ENCODE measurements at regions not wholly inside any gene's neighbourhood (a gene's known extent, or its start where the extent isn't known, plus 50 kb on each side); places are given as distances from the start of the nearest gene placed in this dataset.

GRCh38 chr3:71881041-71881440, 96.1 kb upstream of the PROK2 start:
- DNase-seq (ENCODE audit: insufficient read length, low spot score) = no peak
- TF ChIP-seq POU2F2 (IDR thresholded peaks at IDR 0.05; ENCODE audit: low read depth, low read length) (no peak), SPI1 (IDR thresholded peaks at IDR 0.05; ENCODE audit: low read depth, low read length) (no peak), POLR2AphosphoS5 (IDR thresholded peaks at IDR 0.05; ENCODE audit: low read depth, low read length) (no peak), POLR2A (IDR thresholded peaks at IDR 0.05; ENCODE audit: low read depth, low read length) (no peak), PAX5 (IDR thresholded peaks at IDR 0.05; ENCODE audit: insufficient read depth, low read length, severe bottlenecking) (no peak), TAF1 (IDR thresholded peaks at IDR 0.05; ENCODE audit: low read depth, low read length) (no peak)
- FAIRE-seq = no peak

GRCh38 chr3:71879089-71879488, 94.1 kb upstream of the PROK2 start:
- FAIRE-seq (no peak), DNase-seq (ENCODE audit: insufficient read length, low spot score) (no peak)
- TF ChIP-seq PAX5 (IDR thresholded peaks at IDR 0.05; ENCODE audit: insufficient read depth, low read length, severe bottlenecking) (no peak), POLR2A (IDR thresholded peaks at IDR 0.05; ENCODE audit: low read depth, low read length) (no peak), SPI1 (IDR thresholded peaks at IDR 0.05; ENCODE audit: low read depth, low read length) (no peak), TAF1 (IDR thresholded peaks at IDR 0.05; ENCODE audit: low read depth, low read length) (no peak), POU2F2 (IDR thresholded peaks at IDR 0.05; ENCODE audit: low read depth, low read length) (no peak), POLR2AphosphoS5 (IDR thresholded peaks at IDR 0.05; ENCODE audit: low read depth, low read length) (no peak)

GRCh38 chr3:71876135-71877105, 91.5 kb upstream of the PROK2 start:
- no peak for FAIRE-seq
- DNase-seq (ENCODE audit: insufficient read length, low spot score) = no peak
- TF ChIP-seq POU2F2 (IDR thresholded peaks at IDR 0.05; ENCODE audit: low read depth, low read length) = no peak
- TF ChIP-seq SPI1 (IDR thresholded peaks at IDR 0.05; ENCODE audit: low read depth, low read length) = no peak
- no peak for TF ChIP-seq PAX5 (IDR thresholded peaks at IDR 0.05; ENCODE audit: insufficient read depth, low read length, severe bottlenecking)
- TF ChIP-seq POLR2AphosphoS5 (IDR thresholded peaks at IDR 0.05; ENCODE audit: low read depth, low read length) = no peak
- TF ChIP-seq POLR2A (IDR thresholded peaks at IDR 0.05; ENCODE audit: low read depth, low read length) = no peak
- TF ChIP-seq TAF1 (IDR thresholded peaks at IDR 0.05; ENCODE audit: low read depth, low read length) = no peak

GRCh38 chr3:71875461-71875947, 90.6 kb upstream of the PROK2 start:
- DNase-seq (ENCODE audit: insufficient read length, low spot score) (peak; percentile 37), FAIRE-seq (peak; percentile 98)
- no peak for TF ChIP-seq POLR2A (IDR thresholded peaks at IDR 0.05; ENCODE audit: low read depth, low read length)
- no peak for TF ChIP-seq POLR2AphosphoS5 (IDR thresholded peaks at IDR 0.05; ENCODE audit: low read depth, low read length)
- no peak for TF ChIP-seq TAF1 (IDR thresholded peaks at IDR 0.05; ENCODE audit: low read depth, low read length)

GRCh38 chr3:71874618-71875017, 89.7 kb upstream of the PROK2 start:
- DNase-seq (ENCODE audit: insufficient read length, low spot score) (no peak), FAIRE-seq (peak; percentile 54)
- no peak for TF ChIP-seq POLR2A (IDR thresholded peaks at IDR 0.05; ENCODE audit: low read depth, low read length)

GRCh38 chr3:71873093-71873611, 88.2 kb upstream of the PROK2 start:
- no peak for DNase-seq (ENCODE audit: insufficient read length, low spot score)
- TF ChIP-seq POLR2A (IDR thresholded peaks at IDR 0.05; ENCODE audit: low read depth, low read length) (no peak), POU2F2 (IDR thresholded peaks at IDR 0.05; ENCODE audit: low read depth, low read length) (no peak)
- peak; percentile 23 for FAIRE-seq

GRCh38 chr3:71872256-71872655, 87.3 kb upstream of the PROK2 start:
- no peak for FAIRE-seq
- DNase-seq (ENCODE audit: insufficient read length, low spot score) = no peak
- no peak for TF ChIP-seq POLR2AphosphoS5 (IDR thresholded peaks at IDR 0.05; ENCODE audit: low read depth, low read length)
- no peak for TF ChIP-seq POLR2A (IDR thresholded peaks at IDR 0.05; ENCODE audit: low read depth, low read length)
- no peak for TF ChIP-seq SPI1 (IDR thresholded peaks at IDR 0.05; ENCODE audit: low read depth, low read length)
- TF ChIP-seq POU2F2 (IDR thresholded peaks at IDR 0.05; ENCODE audit: low read depth, low read length) = no peak
- TF ChIP-seq TAF1 (IDR thresholded peaks at IDR 0.05; ENCODE audit: low read depth, low read length) = no peak

GRCh38 chr3:71870966-71871512, 86.1 kb upstream of the PROK2 start:
- TF ChIP-seq SPI1 (IDR thresholded peaks at IDR 0.05; ENCODE audit: low read depth, low read length) (no peak), POU2F2 (IDR thresholded peaks at IDR 0.05; ENCODE audit: low read depth, low read length) (no peak), PAX5 (IDR thresholded peaks at IDR 0.05; ENCODE audit: insufficient read depth, low read length, severe bottlenecking) (no peak), TAF1 (IDR thresholded peaks at IDR 0.05; ENCODE audit: low read depth, low read length) (no peak), POLR2A (IDR thresholded peaks at IDR 0.05; ENCODE audit: low read depth, low read length) (no peak), POLR2AphosphoS5 (IDR thresholded peaks at IDR 0.05; ENCODE audit: low read depth, low read length) (no peak)
- DNase-seq (ENCODE audit: insufficient read length, low spot score) = no peak
- FAIRE-seq = no peak

GRCh38 chr3:71868876-71869275, 83.9 kb upstream of the PROK2 start:
- FAIRE-seq = peak; percentile 5
- DNase-seq (ENCODE audit: insufficient read length, low spot score) = no peak
- TF ChIP-seq TAF1 (IDR thresholded peaks at IDR 0.05; ENCODE audit: low read depth, low read length) (no peak), POU2F2 (IDR thresholded peaks at IDR 0.05; ENCODE audit: low read depth, low read length) (no peak), SPI1 (IDR thresholded peaks at IDR 0.05; ENCODE audit: low read depth, low read length) (no peak), POLR2A (IDR thresholded peaks at IDR 0.05; ENCODE audit: low read depth, low read length) (no peak), POLR2AphosphoS5 (IDR thresholded peaks at IDR 0.05; ENCODE audit: low read depth, low read length) (no peak), PAX5 (IDR thresholded peaks at IDR 0.05; ENCODE audit: insufficient read depth, low read length, severe bottlenecking) (no peak)

GRCh38 chr3:71865727-71866126, 80.8 kb upstream of the PROK2 start:
- DNase-seq (ENCODE audit: insufficient read length, low spot score) (no peak), FAIRE-seq (no peak)
- TF ChIP-seq PAX5 (IDR thresholded peaks at IDR 0.05; ENCODE audit: insufficient read depth, low read length, severe bottlenecking) (no peak), TAF1 (IDR thresholded peaks at IDR 0.05; ENCODE audit: low read depth, low read length) (no peak), POU2F2 (IDR thresholded peaks at IDR 0.05; ENCODE audit: low read depth, low read length) (no peak), POLR2A (IDR thresholded peaks at IDR 0.05; ENCODE audit: low read depth, low read length) (no peak), SPI1 (IDR thresholded peaks at IDR 0.05; ENCODE audit: low read depth, low read length) (no peak), POLR2AphosphoS5 (IDR thresholded peaks at IDR 0.05; ENCODE audit: low read depth, low read length) (no peak)

Data from GM12891 (cell line).